ENCODE measurements at regions not wholly inside any gene's neighbourhood (a gene's known extent, or its start where the extent isn't known, plus 50 kb on each side); places are given as distances from the start of the nearest gene placed in this dataset.

DNA sequence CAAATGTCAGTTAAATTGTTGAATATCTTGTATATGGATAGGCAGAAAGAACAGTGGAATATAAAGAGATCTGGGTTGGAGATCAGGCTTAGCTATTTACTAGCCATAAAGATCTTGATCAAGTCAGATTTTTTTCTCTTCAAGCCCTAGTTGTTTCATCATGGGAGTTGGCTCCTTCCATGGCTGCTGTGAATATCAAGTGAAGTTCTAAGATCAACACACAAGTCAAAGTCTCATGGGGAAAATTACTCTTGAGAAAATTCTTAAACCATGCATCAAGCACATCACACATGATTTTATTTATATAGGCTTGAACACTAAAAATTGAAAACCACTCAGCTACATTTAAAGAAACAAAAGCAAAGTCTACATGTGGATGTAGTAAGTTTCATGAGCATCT is 79.8 kb downstream of the C1D start:
- Mint-ChIP-seq H3K9me3 (peaks cover 4% of the 10 kb centered on the region), H3K4me3 (no peak overlapping the region), H3K27me3 (no peaks in the 10 kb centered on the region), H3K4me1 (ENCODE audit: unreplicated experiment) (no peaks in the 10 kb centered on the region), H3K27ac (no peak overlapping the region), H3K36me3 (no peaks in the 10 kb centered on the region)
- TF ChIP-seq, protein P1, sequence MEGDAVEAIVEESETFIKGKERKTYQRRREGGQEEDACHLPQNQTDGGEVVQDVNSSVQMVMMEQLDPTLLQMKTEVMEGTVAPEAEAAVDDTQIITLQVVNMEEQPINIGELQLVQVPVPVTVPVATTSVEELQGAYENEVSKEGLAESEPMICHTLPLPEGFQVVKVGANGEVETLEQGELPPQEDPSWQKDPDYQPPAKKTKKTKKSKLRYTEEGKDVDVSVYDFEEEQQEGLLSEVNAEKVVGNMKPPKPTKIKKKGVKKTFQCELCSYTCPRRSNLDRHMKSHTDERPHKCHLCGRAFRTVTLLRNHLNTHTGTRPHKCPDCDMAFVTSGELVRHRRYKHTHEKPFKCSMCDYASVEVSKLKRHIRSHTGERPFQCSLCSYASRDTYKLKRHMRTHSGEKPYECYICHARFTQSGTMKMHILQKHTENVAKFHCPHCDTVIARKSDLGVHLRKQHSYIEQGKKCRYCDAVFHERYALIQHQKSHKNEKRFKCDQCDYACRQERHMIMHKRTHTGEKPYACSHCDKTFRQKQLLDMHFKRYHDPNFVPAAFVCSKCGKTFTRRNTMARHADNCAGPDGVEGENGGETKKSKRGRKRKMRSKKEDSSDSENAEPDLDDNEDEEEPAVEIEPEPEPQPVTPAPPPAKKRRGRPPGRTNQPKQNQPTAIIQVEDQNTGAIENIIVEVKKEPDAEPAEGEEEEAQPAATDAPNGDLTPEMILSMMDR (conservative IDR thresholded peaks at IDR 0.05): no peak
- DNase-seq (ENCODE audit: extremely low spot score, unreplicated experiment): no peak

GRCh38 chr2:67984600-67984999 is 78.2 kb downstream of the C1D start:
- Mint-ChIP-seq H3K4me1 (ENCODE audit: unreplicated experiment) (no peaks in the 10 kb centered on the region), H3K36me3 (no peaks in the 10 kb centered on the region), H3K4me3 (no peak overlapping the region), H3K27ac (no peak overlapping the region), H3K9me3 (peaks cover 4% of the 10 kb centered on the region), H3K27me3 (no peaks in the 10 kb centered on the region)
- DNase-seq (ENCODE audit: extremely low spot score, unreplicated experiment): no peak
- TF ChIP-seq, protein P1 (conservative IDR thresholded peaks at IDR 0.05): no peak

- H3K4me1 Mint-ChIP-seq (ENCODE audit: unreplicated experiment): no peaks in the 10 kb centered on the region
- TF ChIP-seq, protein P1 (conservative IDR thresholded peaks at IDR 0.05): no peak
- no peak for DNase-seq (ENCODE audit: extremely low spot score, unreplicated experiment)
- no peaks in the 10 kb centered on the region for H3K27me3 Mint-ChIP-seq
- H3K36me3 Mint-ChIP-seq: no peaks in the 10 kb centered on the region
- H3K9me3 Mint-ChIP-seq: peaks cover 4% of the 10 kb centered on the region
- H3K27ac Mint-ChIP-seq: no peak overlapping the region
- no peak overlapping the region for H3K4me3 Mint-ChIP-seq
These were observed 77.2 kb downstream of the C1D start for GRCh38 chr2:67985586-67985985.

DNA sequence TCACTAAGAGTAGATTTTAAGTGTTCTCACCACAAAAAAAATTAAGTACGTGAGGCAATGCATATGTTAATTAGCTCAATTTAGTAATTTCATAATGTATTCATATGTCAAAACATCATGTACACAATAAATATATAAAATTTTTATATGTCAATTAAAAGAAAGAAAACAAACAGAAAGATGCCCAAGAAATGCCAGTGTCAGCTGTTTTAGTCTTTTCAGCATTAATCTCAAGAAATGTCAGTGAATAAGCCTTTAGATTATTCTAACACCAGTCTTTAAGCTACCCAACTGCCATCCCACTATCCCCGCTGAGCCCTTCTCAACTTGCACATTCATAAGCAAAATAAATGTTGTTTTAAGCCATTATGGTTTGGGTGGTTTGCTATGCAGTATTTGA is 76.5 kb downstream of the C1D start:
- Mint-ChIP-seq H3K4me1 (ENCODE audit: unreplicated experiment) (no peaks in the 10 kb centered on the region), H3K27me3 (no peaks in the 10 kb centered on the region), H3K9me3 (peaks cover 4% of the 10 kb centered on the region), H3K4me3 (no peak overlapping the region), H3K27ac (no peak overlapping the region), H3K36me3 (no peaks in the 10 kb centered on the region)
- no peak for DNase-seq (ENCODE audit: extremely low spot score, unreplicated experiment)
- TF ChIP-seq, protein P1 (conservative IDR thresholded peaks at IDR 0.05): no peak

Data from type B pancreatic cell (in vitro differentiated cells).